Renal cortex interstitium (tissue), 11 donors: ENCODE measurements at regions not wholly inside any gene's neighbourhood (a gene's known extent, or its start where the extent isn't known, plus 50 kb on each side); places are given as distances from the start of the nearest gene placed in this dataset.

Experiments
- DNase-seq, 11 donors: peaks; one replicate each; pipeline ENCODE4 v3.0.0-alpha.2; 2013; ENCODE audit warnings: low read depth in 9 of 11, low spot score in 4 of 11; ENCODE audit errors: extremely low read depth in 1 of 11

- no peak for DNase-seq
These were observed 394.3 kb downstream of the FOXO1 start for GRCh38 chr13:40271931-40272775.

DNA sequence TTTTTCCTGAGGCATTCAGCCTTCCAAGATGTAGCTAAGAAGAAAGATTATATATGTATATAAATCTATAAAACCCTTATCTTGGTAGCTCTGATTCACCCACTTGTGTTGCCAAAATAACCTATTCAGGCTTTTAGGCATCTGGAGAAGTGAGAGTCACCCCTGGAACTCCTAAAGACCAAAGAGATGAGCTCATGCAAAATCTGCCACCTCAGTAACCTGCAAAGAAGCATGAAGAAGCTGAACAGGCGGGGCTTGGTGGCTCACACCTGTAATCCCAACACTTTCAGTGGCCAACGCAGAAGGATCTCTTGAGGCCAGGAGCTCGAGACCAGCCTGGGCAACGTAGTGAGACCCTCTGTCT, 393.7 kb downstream of the FOXO1 start:
- DNase-seq = no peak

DNA sequence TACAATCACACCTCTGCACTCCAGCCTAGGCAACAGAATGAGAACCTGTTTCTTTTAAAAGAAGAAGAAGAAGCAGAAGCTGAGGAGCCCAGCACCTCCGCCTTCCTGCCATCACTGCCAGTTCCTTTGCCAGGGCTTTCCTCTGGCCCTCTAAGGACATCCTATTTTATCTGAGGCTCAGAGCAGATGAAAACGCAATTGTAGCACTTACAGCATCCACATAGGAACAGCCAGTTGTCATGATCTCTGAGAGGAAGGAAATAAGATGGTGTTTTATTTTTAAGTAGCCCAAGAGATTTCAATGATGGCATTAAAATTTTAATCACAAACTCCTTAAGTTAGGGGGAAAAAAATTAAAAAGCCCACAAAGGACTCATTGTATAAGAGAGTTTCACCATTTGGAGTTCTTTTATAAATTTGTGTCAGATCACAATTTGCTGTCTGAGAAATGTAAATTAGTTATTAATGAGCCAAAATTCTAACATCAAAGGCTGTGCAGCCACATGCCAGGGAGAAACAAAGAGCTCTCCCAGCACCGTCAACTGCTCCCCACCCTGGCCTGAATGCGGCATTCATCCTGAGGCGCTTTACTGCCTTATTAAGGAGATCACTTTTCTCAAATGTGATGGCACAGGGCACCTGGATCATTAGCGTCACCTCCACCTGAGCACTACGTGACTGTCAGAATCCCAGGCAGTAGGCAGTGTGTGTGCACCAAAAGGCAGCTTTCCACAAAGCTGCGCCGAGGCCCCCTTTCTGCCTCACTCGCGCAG, 393.0 kb downstream of the FOXO1 start:
- DNase-seq = no peak

- no peak for DNase-seq
These were observed 392.3 kb downstream of the FOXO1 start for GRCh38 chr13:40274103-40274502.

DNA sequence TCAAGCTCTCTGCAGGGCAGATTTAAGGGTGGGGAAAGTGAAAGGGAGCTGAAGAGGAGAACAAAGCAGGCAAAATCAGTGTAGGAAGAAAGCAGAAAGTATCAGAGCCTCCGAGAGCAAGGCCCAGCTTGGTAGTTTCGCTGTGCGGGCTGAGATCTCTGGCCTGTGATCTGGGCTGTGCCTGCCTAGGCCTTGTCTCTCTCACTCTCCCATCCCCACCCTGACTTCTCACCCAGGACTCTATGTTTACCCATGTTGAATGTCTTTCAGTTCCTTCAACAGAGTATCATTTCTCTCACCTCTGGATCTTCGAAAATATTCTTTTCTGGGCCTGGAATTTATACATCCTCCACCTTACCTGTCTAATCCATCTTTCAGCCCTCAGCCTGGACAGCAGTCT, 391.3 kb downstream of the FOXO1 start:
- DNase-seq = no peak

DNA sequence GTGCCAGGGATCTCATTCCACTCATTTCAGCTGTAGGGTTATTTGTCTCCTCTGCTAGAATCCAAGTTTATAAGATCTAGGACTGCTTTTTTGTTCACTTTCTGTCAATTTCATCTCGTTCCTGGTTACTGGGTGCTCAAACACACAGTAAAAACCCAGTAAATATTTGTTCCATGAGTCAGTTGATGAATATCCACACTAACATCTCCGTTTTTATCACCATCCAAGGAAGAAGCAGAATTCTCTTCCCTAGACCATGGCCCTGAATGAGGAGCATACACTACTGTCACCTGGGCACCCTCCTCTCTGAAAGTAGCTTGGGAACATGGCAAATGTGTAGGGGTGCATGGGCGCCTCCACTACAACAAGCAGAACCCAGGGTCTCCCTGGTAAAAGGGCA, 390.8 kb downstream of the FOXO1 start:
- DNase-seq = no peak

DNA sequence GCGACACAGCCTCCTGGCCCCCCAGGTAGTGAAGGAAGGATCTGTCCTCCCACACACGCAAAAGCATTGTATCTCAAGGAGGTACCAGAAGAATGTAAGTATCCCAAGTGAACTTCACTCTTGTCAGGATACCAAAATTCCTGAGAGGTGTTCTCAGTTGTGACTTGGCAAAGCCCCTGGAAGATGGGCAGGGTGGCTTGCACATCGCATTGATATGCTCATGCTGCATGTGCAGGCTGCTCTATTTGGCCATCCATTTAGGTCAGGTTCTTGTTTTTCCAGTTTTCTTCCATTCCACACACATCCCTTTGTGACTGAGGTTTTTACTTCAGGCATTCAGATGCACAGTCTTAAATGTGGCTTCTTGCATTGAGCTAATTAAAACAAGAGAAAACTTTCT, 382.8 kb downstream of the FOXO1 start:
- no peak for DNase-seq

GRCh38 chr13:40285634-40286033, 380.8 kb downstream of the FOXO1 start:
- DNase-seq = no peak

DNA sequence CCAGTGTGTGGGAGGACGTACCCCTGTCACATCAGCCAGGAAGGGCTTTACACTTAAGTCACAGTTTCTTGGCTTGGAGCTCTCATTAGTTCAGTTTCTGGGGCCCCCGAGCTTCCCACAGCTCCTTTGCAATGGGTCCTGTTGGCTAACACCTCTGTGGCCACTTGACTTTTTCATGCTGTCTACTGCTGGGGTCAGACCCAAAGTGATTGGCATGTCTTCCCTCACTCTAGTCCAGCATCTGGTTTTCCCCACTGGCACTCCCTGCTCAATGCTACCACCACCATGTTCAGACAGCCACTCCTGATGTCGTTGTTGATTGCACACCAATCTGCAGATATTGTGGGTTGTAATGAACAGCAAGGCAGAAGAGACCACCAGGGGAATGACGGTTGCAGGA, 379.0 kb downstream of the FOXO1 start:
- DNase-seq = no peak

- DNase-seq = no peak
These were observed 378.2 kb downstream of the FOXO1 start for GRCh38 chr13:40288259-40288658.

DNA sequence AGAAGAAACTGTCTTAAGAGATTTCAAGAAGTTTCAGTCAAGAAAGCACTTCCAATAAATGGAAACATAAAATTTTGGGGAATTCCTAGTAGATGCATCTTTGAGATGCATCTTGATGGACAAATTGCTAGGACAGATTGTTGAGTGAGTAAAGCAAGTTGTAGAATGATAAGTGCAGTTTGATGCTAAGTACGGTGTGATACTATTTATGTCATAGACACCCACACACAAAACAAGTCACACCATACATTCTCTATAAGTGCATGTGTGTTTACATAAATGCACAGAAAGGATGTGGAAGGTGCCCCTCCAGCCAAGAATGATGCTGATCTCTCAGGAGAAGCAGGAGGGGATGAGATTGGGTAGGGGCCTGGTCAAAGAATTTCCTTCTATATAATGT, 375.7 kb downstream of the FOXO1 start:
- no peak for DNase-seq

DNA sequence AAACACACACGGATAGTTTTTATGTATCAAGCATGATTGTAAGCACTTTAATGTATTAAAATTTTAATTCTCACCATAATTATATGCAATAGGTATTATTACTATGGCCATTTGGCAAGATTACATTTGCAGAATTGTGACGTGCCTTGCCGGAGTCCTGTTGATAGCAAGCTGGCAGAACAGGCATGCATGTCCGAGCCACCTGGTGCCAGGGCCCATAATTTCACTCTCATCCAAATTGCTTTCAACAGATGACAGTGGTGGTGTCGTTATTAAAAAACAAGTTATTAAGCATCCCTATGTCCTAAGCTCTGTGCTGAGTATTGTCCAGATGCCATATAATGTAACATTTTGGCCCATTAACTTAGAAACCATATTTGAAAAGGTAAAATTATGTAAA, 374.3 kb downstream of the FOXO1 start:
- no peak for DNase-seq

DNA sequence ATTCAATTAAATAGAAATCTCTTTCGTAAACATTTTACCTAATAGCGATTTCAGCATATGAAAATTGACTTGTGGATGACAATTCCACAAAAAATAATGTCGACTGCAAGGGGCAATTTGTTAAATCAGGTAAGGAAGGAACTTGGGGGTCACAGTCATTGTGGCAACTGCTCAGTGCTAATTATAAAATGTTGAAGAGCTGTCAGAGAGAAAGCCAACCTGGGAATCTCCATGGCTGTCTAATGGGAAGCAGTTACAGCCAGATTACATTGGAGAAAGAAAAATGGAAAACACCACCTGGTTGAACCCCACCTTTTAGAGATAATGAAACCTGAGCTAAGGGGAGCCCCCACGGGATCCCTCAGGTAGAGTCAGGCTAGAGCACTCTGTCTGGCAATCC, 373.9 kb downstream of the FOXO1 start:
- no peak for DNase-seq

GRCh38 chr13:40302351-40302750, 364.1 kb downstream of the FOXO1 start:
- DNase-seq = no peak

DNA sequence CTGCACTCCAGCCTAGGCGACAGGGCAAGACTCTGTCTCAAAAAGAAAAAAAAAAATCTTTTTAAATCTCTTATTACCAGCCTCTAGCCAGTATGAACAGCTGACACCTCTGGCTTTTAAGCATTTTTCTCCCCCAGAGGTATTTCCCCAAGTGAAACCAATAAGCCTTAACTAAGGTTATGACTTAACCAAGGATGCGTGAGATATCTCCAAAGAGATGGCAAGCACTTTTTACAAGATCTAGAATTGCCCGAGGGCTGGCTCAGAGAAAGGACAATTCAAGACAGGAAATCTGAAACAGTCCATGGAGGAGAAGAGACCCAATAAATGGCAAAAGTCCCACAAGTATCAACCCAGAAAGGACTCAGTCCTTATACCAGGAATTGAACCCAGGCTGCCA, 362.1 kb downstream of the FOXO1 start:
- no peak for DNase-seq

- DNase-seq = no peak
These were observed 359.6 kb downstream of the FOXO1 start for GRCh38 chr13:40306817-40307216.

DNA sequence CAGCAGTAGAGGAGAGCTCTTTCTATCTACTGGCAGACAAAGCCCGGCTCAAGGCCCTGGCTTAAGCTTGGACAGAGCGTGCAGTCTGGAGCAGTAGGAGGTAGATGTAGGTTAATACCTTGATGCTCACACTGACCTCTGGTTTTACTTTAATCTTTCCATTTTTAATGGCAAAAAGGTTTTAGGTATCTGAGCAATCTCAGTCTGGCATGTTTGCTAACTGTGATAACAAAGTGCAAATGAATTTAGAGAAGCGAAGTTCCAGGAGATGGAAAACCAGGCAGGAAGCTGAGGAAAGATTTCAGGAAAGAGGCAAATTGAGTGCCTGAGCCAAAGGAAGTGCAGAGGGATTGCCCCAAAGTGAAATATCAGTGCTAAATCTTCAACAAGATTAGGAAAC, 356.6 kb downstream of the FOXO1 start:
- no peak for DNase-seq

DNA sequence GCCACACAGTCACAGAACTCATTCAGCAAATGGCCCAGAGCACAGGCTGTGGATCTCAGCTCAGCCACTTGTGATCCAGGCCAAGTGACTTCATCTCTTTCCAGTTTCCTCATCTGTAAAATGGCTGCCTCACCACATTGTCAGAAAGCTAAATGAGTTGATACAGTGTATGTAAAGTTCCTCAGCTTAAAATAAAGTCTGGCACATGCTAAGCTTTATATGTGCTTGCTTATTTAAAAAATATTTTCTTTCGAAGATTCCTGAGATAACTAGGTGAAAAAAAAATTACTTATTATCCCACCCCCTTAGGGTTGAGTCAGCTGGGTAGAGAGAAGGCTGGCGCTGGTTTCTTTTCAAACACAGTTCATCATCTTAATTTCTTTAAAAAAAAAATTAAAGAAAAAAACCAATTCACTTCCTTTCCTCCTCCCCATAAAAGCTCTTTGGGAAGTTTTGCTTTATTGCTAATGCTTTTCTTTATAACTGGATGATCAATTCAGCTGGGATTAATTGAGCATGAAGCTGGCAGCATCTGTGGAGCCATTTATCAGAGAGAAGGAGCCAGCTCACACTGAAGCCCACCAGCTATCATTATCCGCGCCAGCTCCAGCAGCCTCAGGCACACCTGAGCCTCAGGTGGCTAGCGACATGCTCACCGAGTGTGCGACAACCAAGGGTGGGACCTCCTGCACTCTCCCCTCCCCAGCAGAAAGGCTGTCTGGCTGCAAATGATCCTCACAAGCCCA, 354.9 kb downstream of the FOXO1 start:
- no peak for DNase-seq

DNA sequence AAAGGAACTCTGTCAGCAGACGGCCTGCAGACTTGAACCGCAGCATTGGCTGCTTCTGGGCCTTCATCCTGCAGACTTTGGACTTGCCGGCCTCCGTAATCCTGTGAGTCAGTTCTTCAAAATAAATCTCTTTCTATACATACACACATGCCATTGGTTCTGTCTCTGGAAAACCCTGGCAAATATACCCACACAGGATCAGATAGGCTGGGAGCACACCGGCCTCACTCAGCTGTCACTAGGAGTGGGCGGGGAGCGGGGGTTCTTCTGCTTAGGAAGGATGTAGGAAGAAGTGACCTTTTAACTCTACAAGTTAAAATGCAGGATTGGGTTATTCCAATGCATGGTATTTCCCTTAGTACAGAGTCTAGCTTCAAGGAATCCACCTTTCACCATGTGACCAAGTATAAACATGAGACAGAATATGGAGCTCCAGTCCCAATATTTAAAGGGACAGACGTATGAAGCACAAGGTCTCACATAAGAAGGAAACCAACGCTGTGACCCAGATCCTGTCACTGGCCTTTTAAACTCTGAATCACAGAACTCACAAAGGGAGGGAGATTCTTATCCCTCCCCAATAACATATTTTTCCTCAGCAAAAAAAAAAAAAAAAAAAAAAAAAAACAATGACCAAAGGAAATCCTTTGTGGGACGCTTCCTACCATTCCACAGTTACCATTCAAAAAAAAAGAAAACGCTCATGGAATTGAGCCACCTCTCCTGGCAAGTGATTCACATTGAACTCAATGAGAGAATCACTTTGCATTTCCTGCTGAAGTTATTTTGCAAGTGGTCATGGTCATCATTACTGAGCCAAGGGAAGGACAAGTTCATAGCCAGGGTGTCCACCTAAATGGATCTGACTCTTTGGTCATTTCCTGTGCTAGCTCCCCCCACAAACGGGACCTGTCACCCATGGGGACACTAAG, 352.9 kb downstream of the FOXO1 start:
- DNase-seq = no peak
